ENCODE measurements at regions not wholly inside any gene's neighbourhood (a gene's known extent, or its start where the extent isn't known, plus 50 kb on each side); places are given as distances from the start of the nearest gene placed in this dataset.

DNA sequence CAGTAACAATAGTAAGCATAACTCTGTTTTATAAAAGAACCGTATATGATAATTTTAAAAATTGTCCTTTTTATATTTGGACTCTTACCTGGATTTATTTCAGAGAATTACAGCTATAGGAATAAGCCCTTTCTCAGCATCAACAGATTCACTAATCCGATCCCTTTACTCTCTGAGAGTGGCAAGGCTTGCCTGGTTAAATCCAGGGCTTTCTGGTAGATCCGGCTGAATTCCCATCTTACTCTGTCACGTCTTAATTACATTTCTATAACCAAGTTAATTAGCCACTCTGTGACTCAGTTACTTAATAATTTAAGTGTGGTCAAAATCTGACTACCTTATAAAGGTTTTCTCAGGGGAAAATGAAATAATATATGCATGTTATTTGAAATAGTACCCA, 294.7 kb downstream of the FRK start:
- H3K18ac ChIP-seq (ENCODE audit: extremely low read depth, low read length): no peak overlapping the region
- H3K23me2 ChIP-seq (ENCODE audit: low read depth, low read length): no peaks in the 10 kb centered on the region
- no peak overlapping the region for H2BK12ac ChIP-seq (ENCODE audit: low read depth, low read length)
- no peaks in the 10 kb centered on the region for H3K27me3 ChIP-seq (replicated peaks in 1 of 4; ENCODE audit: control insufficient read depth in 3 of 4, extremely low read depth in 1 of 4, insufficient read depth in 3 of 4, low read length in 3 of 4)
- WGBS, 2 experiments (ENCODE audit: extremely low coverage in 1 of 2, insufficient coverage in 1 of 2, insufficient read length in 1 of 2, insufficient replicate concordance in 2 of 2, low coverage in 1 of 2, low lambda C conversion rate in 2 of 2, missing lambda C conversion rate in 1 of 2): 91% methylated on average over 4 of the region's 4 CpGs; no CpG with 5 or more reads in 1 of the 2 experiments
- H3K4me1 ChIP-seq (replicated peaks in 1 of 4; ENCODE audit: control insufficient read depth in 3 of 4, insufficient read depth in 4 of 4, low read length in 3 of 4): no peaks in the 10 kb centered on the region
- no peak overlapping the region for H2BK120ac ChIP-seq (replicated peaks; ENCODE audit: low read depth, low read length)
- H3K79me2 ChIP-seq (ENCODE audit: control insufficient read depth in 1 of 2, insufficient read depth in 2 of 2, low read length in 2 of 2): no peaks in the 10 kb centered on the region
- H4K5ac ChIP-seq (ENCODE audit: insufficient read length, low read depth, low read length): no peak overlapping the region
- H2AK5ac ChIP-seq (ENCODE audit: low read depth, low read length): no peak overlapping the region
- H3K36me3 ChIP-seq (ENCODE audit: control insufficient read depth in 2 of 4, insufficient read depth in 4 of 4, low read length in 3 of 4): no peaks in the 10 kb centered on the region
- no peak overlapping the region for H2BK5ac ChIP-seq (ENCODE audit: low read depth, low read length)
- no peak overlapping the region for H3K4me3 ChIP-seq (ENCODE audit: extremely low read depth in 1 of 4, insufficient read depth in 2 of 4, low read depth in 3 of 4, low read length in 4 of 4)
- no peak overlapping the region for H3K27ac ChIP-seq (ENCODE audit: low read depth, low read length)
- H4K91ac ChIP-seq (replicated peaks; ENCODE audit: insufficient read length, low read length): no peak overlapping the region
- ChIA-PET CTCF (ENCODE audit: partially characterized antibody) (no interaction called here), POLR2A (ENCODE audit: partially characterized antibody) (no interaction called here)
- no peak overlapping the region for H3K4ac ChIP-seq (replicated peaks; ENCODE audit: insufficient read length, low read depth, low read length)
- no peak overlapping the region for H3K9ac ChIP-seq (replicated peaks in 1 of 4; ENCODE audit: extremely low read depth in 1 of 4, low read depth in 3 of 4, low read length in 3 of 4)
- no peak for DNase-seq (ENCODE audit: low read depth in 1 of 2, low spot score in 2 of 2)
- no peak overlapping the region for H2BK20ac ChIP-seq (ENCODE audit: low read length)
- no peaks in the 10 kb centered on the region for H3K9me3 ChIP-seq (ENCODE audit: insufficient read depth in 2 of 2, low read depth in 1 of 2, low read length in 1 of 2)
- H3K14ac ChIP-seq (ENCODE audit: insufficient read length): no peak overlapping the region
- no peak overlapping the region for H3K4me2 ChIP-seq (ENCODE audit: insufficient read depth in 1 of 2, low read depth in 2 of 2, low read length in 2 of 2)
- no peak overlapping the region for H2BK15ac ChIP-seq (ENCODE audit: low read length)
- no peak for FAIRE-seq
- no peak overlapping the region for H2AFZ ChIP-seq (ENCODE audit: low read length)
- no peaks in the 10 kb centered on the region for H3K79me1 ChIP-seq (ENCODE audit: low read depth, low read length)
- H4K20me1 ChIP-seq (replicated peaks in 1 of 2; ENCODE audit: control insufficient read depth in 1 of 2, insufficient read depth in 2 of 2, low read length in 2 of 2): no peaks in the 10 kb centered on the region
- H4K8ac ChIP-seq (ENCODE audit: extremely low read depth, insufficient read depth, low read length): no peak overlapping the region
- no peak overlapping the region for H3K23ac ChIP-seq (ENCODE audit: insufficient read length)
- no peak overlapping the region for H3K56ac ChIP-seq (replicated peaks; ENCODE audit: insufficient read length, low read depth, low read length)
- no peak for TF ChIP-seq NRF1 (IDR thresholded peaks at IDR 0.05; ENCODE audit: low read depth, low read length)
- no peak for TF ChIP-seq TAF7 (optimal IDR thresholded peaks at IDR 0.05; ENCODE audit: borderline replicate concordance, low read depth, low read length)
- no peak for TF ChIP-seq RNF2 (IDR thresholded peaks at IDR 0.05; ENCODE audit: borderline replicate concordance, low read depth, low read length, missing control alignments, poor library complexity, severe bottlenecking)
- TF ChIP-seq BACH1 (IDR thresholded peaks at IDR 0.05; ENCODE audit: low read length): no peak
- no peak for TF ChIP-seq CBX5 (IDR thresholded peaks at IDR 0.05; ENCODE audit: low read depth, low read length)
- TF ChIP-seq MAX (IDR thresholded peaks at IDR 0.05): no peak
- no peak for TF ChIP-seq PHF8 (conservative IDR thresholded peaks at IDR 0.05; ENCODE audit: low read depth, low read length)
- TF ChIP-seq KDM4A (IDR thresholded peaks at IDR 0.05; ENCODE audit: low read depth, low read length, severe bottlenecking): no peak
- no peak for TF ChIP-seq GABPA (IDR thresholded peaks at IDR 0.05; ENCODE audit: borderline replicate concordance, insufficient read depth, low read length)
- no peak for TF ChIP-seq TBP (IDR thresholded peaks at IDR 0.05; ENCODE audit: low read depth, low read length)
- no peak for TF ChIP-seq KDM5A (IDR thresholded peaks at IDR 0.05; ENCODE audit: low read length)
- TF ChIP-seq CBX8 (IDR thresholded peaks at IDR 0.05; ENCODE audit: borderline replicate concordance, low read depth, low read length): no peak
- no peak for TF ChIP-seq EZH2 (IDR thresholded peaks at IDR 0.05; ENCODE audit: low read depth, low read length, severe bottlenecking)
- no peak for TF ChIP-seq HDAC6 (IDR thresholded peaks at IDR 0.05; ENCODE audit: low read depth, low read length)
- TF ChIP-seq POU5F1 (IDR thresholded peaks at IDR 0.05; ENCODE audit: low read depth, low read length): no peak
